ENCODE measurements at regions not wholly inside any gene's neighbourhood (a gene's known extent, or its start where the extent isn't known, plus 50 kb on each side); places are given as distances from the start of the nearest gene placed in this dataset.

DNA sequence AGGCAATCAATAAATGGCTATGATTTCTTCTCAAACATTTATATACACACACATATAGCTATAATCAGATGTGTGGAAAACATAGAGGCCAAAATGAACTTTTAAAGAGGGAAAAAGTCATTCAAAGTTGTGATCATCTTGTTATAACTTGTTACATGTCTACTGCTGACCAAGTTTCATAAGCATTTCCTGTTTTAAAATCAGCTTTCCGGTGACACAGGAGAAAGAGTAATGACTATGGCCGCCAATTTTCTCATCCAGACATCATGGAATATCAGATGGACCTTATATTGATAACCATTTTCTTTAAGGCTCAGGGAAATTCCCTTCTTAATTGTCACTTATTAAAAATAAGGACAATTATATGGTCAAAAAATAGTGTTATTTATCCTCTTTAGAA is 71.7 kb upstream of the AGTR1 start:
- no peak for TF ChIP-seq POLR2A (IDR thresholded peaks at IDR 0.05)
- TF ChIP-seq, protein P1, sequence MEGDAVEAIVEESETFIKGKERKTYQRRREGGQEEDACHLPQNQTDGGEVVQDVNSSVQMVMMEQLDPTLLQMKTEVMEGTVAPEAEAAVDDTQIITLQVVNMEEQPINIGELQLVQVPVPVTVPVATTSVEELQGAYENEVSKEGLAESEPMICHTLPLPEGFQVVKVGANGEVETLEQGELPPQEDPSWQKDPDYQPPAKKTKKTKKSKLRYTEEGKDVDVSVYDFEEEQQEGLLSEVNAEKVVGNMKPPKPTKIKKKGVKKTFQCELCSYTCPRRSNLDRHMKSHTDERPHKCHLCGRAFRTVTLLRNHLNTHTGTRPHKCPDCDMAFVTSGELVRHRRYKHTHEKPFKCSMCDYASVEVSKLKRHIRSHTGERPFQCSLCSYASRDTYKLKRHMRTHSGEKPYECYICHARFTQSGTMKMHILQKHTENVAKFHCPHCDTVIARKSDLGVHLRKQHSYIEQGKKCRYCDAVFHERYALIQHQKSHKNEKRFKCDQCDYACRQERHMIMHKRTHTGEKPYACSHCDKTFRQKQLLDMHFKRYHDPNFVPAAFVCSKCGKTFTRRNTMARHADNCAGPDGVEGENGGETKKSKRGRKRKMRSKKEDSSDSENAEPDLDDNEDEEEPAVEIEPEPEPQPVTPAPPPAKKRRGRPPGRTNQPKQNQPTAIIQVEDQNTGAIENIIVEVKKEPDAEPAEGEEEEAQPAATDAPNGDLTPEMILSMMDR (IDR thresholded peaks at IDR 0.05), result no peak
